Ishikawa (cell line): ENCODE measurements at regions not wholly inside any gene's neighbourhood (a gene's known extent, or its start where the extent isn't known, plus 50 kb on each side); places are given as distances from the start of the nearest gene placed in this dataset.

Source experiments
- CEBPB ChIP-seq: IDR thresholded peaks from 2 replicates; pipeline ENCODE4 v1.6.1; 2012
- EP300 ChIP-seq: IDR thresholded peaks from 2 replicates; pipeline ENCODE4 v1.6.1; 2012; ENCODE audit warnings: borderline replicate concordance
- FOXM1 ChIP-seq: IDR thresholded peaks from 2 replicates; pipeline ENCODE4 v1.6.1; 2012; ENCODE audit warnings: low read depth, borderline replicate concordance
- NFIC ChIP-seq: IDR thresholded peaks from 2 replicates; pipeline ENCODE4 v1.6.1; 2012
- REST ChIP-seq: IDR thresholded peaks from 2 replicates; pipeline ENCODE4 v1.6.1; 2012; ENCODE audit warnings: low read depth, mild to moderate bottlenecking
- YY1 ChIP-seq: IDR thresholded peaks from 2 replicates; pipeline ENCODE4 v1.6.1; 2012; ENCODE audit warnings: low read depth
- TF ChIP-seq, protein P1 (sequence below): IDR thresholded peaks from 2 replicates; pipeline ENCODE4 v1.6.1; 2012
- TF ChIP-seq, protein P2 (sequence below): IDR thresholded peaks from 2 replicates; pipeline ENCODE4 v1.6.1; 2012

DNA sequence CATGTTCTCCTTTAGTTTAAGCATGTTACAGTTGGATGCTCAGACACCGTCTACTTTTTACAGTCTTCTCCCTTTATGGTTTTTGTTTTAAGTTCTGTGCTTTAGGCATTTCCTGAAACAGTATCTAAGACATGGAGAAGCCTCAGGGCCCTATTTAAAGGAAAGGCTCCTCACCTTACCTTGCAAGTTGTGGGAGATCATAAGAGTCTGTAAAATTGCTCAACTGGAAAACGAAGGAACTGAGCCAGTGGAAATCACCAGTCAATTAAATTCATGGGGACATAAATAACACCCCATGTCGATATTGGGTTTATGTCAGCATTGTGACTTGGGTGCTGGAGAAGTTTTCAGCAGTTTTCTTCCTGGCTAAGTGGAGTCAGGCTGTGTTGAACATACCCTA lies 239.2 kb downstream of the KIF4B start:
- no peak for TF ChIP-seq EP300
- no peak for TF ChIP-seq REST
- TF ChIP-seq, protein P1, sequence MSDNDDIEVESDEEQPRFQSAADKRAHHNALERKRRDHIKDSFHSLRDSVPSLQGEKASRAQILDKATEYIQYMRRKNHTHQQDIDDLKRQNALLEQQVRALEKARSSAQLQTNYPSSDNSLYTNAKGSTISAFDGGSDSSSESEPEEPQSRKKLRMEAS = no peak
- TF ChIP-seq, protein P2, sequence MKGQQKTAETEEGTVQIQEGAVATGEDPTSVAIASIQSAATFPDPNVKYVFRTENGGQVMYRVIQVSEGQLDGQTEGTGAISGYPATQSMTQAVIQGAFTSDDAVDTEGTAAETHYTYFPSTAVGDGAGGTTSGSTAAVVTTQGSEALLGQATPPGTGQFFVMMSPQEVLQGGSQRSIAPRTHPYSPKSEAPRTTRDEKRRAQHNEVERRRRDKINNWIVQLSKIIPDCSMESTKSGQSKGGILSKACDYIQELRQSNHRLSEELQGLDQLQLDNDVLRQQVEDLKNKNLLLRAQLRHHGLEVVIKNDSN = no peak
- no peak for TF ChIP-seq CEBPB
- no peak for TF ChIP-seq FOXM1
- no peak for TF ChIP-seq YY1
- no peak for TF ChIP-seq NFIC
